NCI-H82 treated with DMSO at 0.1 percent for 48 hours (cell line): ENCODE measurements at regions not wholly inside any gene's neighbourhood (a gene's known extent, or its start where the extent isn't known, plus 50 kb on each side); places are given as distances from the start of the nearest gene placed in this dataset.
A peak's percentile ranks its signal among the peaks of the same experiment; 100 is the strongest.

Experiments
- DNase-seq: peaks from one replicate; lab custom pipeline; 2025; ENCODE audit not compliant: unreplicated experiment; lab: John Stamatoyannopoulos, UW

GRCh38 chr6:84422380-84422968 is 195.0 kb upstream of the CEP162 start:
- DNase-seq: peak; percentile 4

GRCh38 chr6:84421031-84421430 is 193.6 kb upstream of the CEP162 start:
- no peak for DNase-seq

- no peak for DNase-seq
Measured at GRCh38 chr6:84417260-84417659, 189.8 kb upstream of the CEP162 start.

GRCh38 chr6:84416043-84416657 is 188.7 kb upstream of the CEP162 start:
- DNase-seq: no peak

- DNase-seq: no peak
Measured at GRCh38 chr6:84415517-84415916, 188.1 kb upstream of the CEP162 start.

GRCh38 chr6:84415068-84415467 is 187.6 kb upstream of the CEP162 start:
- no peak for DNase-seq

GRCh38 chr6:84414531-84414930 is 187.1 kb upstream of the CEP162 start:
- DNase-seq: no peak

GRCh38 chr6:84411060-84411629 is 183.7 kb upstream of the CEP162 start:
- DNase-seq: no peak

- no peak for DNase-seq
Measured at GRCh38 chr6:84409911-84410310, 182.5 kb upstream of the CEP162 start.

GRCh38 chr6:84408028-84408427 is 180.6 kb upstream of the CEP162 start:
- DNase-seq: no peak

GRCh38 chr6:84403545-84403944 is 176.1 kb upstream of the CEP162 start:
- no peak for DNase-seq

GRCh38 chr6:84399003-84399402 is 171.6 kb upstream of the CEP162 start:
- DNase-seq: no peak

- DNase-seq: no peak
Measured at GRCh38 chr6:84392261-84392660, 164.8 kb upstream of the CEP162 start.

GRCh38 chr6:84390851-84391250 is 163.4 kb upstream of the CEP162 start:
- DNase-seq: no peak

- DNase-seq: no peak
Measured at GRCh38 chr6:84390334-84390733, 162.9 kb upstream of the CEP162 start.

GRCh38 chr6:84379142-84379541 is 151.7 kb upstream of the CEP162 start:
- DNase-seq: no peak

- DNase-seq: no peak
Measured at GRCh38 chr6:84372290-84372689, 144.8 kb upstream of the CEP162 start.

- DNase-seq: no peak
Measured at GRCh38 chr6:84371681-84372080, 144.2 kb upstream of the CEP162 start.

GRCh38 chr6:84362193-84362821 is 134.9 kb upstream of the CEP162 start:
- DNase-seq: no peak

GRCh38 chr6:84361372-84362192 is 134.1 kb upstream of the CEP162 start:
- DNase-seq: no peak

- no peak for DNase-seq
Measured at GRCh38 chr6:84360039-84360438, 132.6 kb upstream of the CEP162 start.
